A673 (cell line): ENCODE measurements at regions not wholly inside any gene's neighbourhood (a gene's known extent, or its start where the extent isn't known, plus 50 kb on each side); places are given as distances from the start of the nearest gene placed in this dataset.

Experiments
- BruUV-seq: library from RNA; stranded (reverse); fragments of 400-500 nt; replicated peaks from 2 replicates; lab custom pipeline; 2021; lab: Mats Ljungman, UMichigan
- CTCF ChIA-PET: fragments of 300-600 bp; sonication (Branson Sonifier 250); formaldehyde crosslinking; loops from one replicate; lab custom pipeline; 2022; ENCODE audit warnings: antibody characterized with exemption; lab: Charles Lee
- POLR2A ChIA-PET: fragments of 300-600 bp; sonication (Branson Sonifier 250); formaldehyde crosslinking; loops from one replicate; lab custom pipeline; 2022; ENCODE audit warnings: antibody characterized with exemption; ENCODE audit not compliant: low non-redundant PET; lab: Charles Lee
- DNase-seq: peaks from one replicate; pipeline ENCODE4 v3.0.0-alpha.2; 2015; ENCODE audit warnings: low spot score
- H3K27ac ChIP-seq: fragments of 200-600 bp; sonication (generic); 2 replicates; pipeline ENCODE4 v1.5.1; 2016; ENCODE audit warnings: mixed run types, low read depth, mild to moderate bottlenecking, mixed read lengths, antibody characterized with exemption, low read length; ENCODE audit not compliant: poor library complexity, severe bottlenecking
- H3K27me3 ChIP-seq: fragments of 200-600 bp; sonication (generic); replicated peaks from 2 replicates; pipeline ENCODE4 v1.6.1; 2017; ENCODE audit warnings: mixed run types, low read depth, mild to moderate bottlenecking, mixed read lengths, antibody characterized with exemption, low read length; ENCODE audit not compliant: insufficient read depth, poor library complexity
- H3K36me3 ChIP-seq: fragments of 200-600 bp; sonication (generic); 2 replicates; pipeline ENCODE4 v1.6.1; 2016; ENCODE audit warnings: mixed run types, mild to moderate bottlenecking, mixed read lengths, antibody characterized with exemption, low read length; ENCODE audit not compliant: insufficient read depth, poor library complexity, severe bottlenecking
- H3K4me1 ChIP-seq: fragments of 200-600 bp; sonication (generic); 2 replicates; pipeline ENCODE4 v1.6.1; 2017; ENCODE audit warnings: mixed run types, mild to moderate bottlenecking, mixed read lengths, antibody characterized with exemption, low read length; ENCODE audit not compliant: insufficient read depth, poor library complexity, severe bottlenecking
- H3K4me3 ChIP-seq: fragments of 200-600 bp; sonication (generic); 2 replicates; pipeline ENCODE4 v1.5.1; 2016; ENCODE audit warnings: low read depth, mixed run types, mild to moderate bottlenecking, mixed read lengths, low read length; ENCODE audit not compliant: poor library complexity, severe bottlenecking
- H3K9me3 ChIP-seq: fragments of 200-600 bp; sonication (generic); 2 replicates; pipeline ENCODE4 v1.6.1; 2016; ENCODE audit warnings: mixed run types, low read depth, mild to moderate bottlenecking, mixed read lengths, antibody characterized with exemption, low read length; ENCODE audit not compliant: poor library complexity, severe bottlenecking
- CTCF ChIP-seq: fragments of 300-800, 200-600 bp; sonication (generic); conservative IDR thresholded peaks from 2 replicates; pipeline ENCODE4 v1.5.1; 2017; ENCODE audit warnings: low read depth, mild to moderate bottlenecking, antibody characterized with exemption, low read length, moderate library complexity, mixed read lengths
- EZH2 ChIP-seq: fragments of 200-600 bp; sonication (generic); IDR thresholded peaks from 2 replicates; pipeline ENCODE4 v1.6.1; 2017; ENCODE audit warnings: borderline replicate concordance, low read depth, mild to moderate bottlenecking, mixed read lengths, antibody characterized with exemption, low read length; ENCODE audit not compliant: poor library complexity, severe bottlenecking
- intact Hi-C: fragments of 100-400 bp; cut with micrococcal nuclease; formaldehyde crosslinking; loops from one replicate; pipeline ENCODE4 v1.10.0; 2022; ENCODE audit not compliant: unreplicated experiment

- peaks cover 50% of the 10 kb centered on the region for H3K27me3 ChIP-seq
- intact Hi-C loops = no loop called here
- no peak for DNase-seq
- ChIA-PET CTCF (no interaction called here), POLR2A (no interaction called here)
- TF ChIP-seq CTCF (no peak), EZH2 (no peak)
- no peaks in the 10 kb centered on the region for H3K36me3 ChIP-seq
- no TSS peak for BruUV-seq
- no peaks in the 10 kb centered on the region for H3K9me3 ChIP-seq
- no peak overlapping the region for H3K27ac ChIP-seq
- no peak overlapping the region for H3K4me3 ChIP-seq
- no peaks in the 10 kb centered on the region for H3K4me1 ChIP-seq
These were observed 51.2 kb upstream of the NFASC start for GRCh38 chr1:204819495-204819894.
